HL-60 (cell line): ENCODE measurements at regions not wholly inside any gene's neighbourhood (a gene's known extent, or its start where the extent isn't known, plus 50 kb on each side); places are given as distances from the start of the nearest gene placed in this dataset.

Source experiments
- CTCF ChIP-seq: IDR thresholded peaks from one replicate; pipeline ENCODE4 v1.5.1; 2011; ENCODE audit warnings: low read length, control low read depth, inconsistent platforms; ENCODE audit not compliant: insufficient read depth
- POLR2AphosphoS5 ChIP-seq: IDR thresholded peaks from 2 replicates; pipeline ENCODE4 v1.6.1; 2012; ENCODE audit warnings: low read depth
- REST ChIP-seq: IDR thresholded peaks from 2 replicates; pipeline ENCODE4 v1.6.1; 2012; ENCODE audit warnings: low read depth; ENCODE audit not compliant: insufficient replicate concordance
- SPI1 ChIP-seq: IDR thresholded peaks from 2 replicates; pipeline ENCODE4 v1.6.1; 2012; ENCODE audit warnings: low read depth, mild to moderate bottlenecking, borderline replicate concordance

GRCh38 chr9:107136296-107136695, 146.8 kb upstream of the RAD23B start:
- TF ChIP-seq REST (no peak), CTCF (no peak), SPI1 (no peak), POLR2AphosphoS5 (no peak)
